Activated gamma-delta T cell treated with Interleukin-2 at 50 U/mL for 16 hours (primary cell): ENCODE measurements at regions not wholly inside any gene's neighbourhood (a gene's known extent, or its start where the extent isn't known, plus 50 kb on each side); places are given as distances from the start of the nearest gene placed in this dataset.

ENCODE experiments used
- DNase-seq: peaks from one replicate; pipeline ENCODE4 v3.0.0-alpha.2; 2020

DNA sequence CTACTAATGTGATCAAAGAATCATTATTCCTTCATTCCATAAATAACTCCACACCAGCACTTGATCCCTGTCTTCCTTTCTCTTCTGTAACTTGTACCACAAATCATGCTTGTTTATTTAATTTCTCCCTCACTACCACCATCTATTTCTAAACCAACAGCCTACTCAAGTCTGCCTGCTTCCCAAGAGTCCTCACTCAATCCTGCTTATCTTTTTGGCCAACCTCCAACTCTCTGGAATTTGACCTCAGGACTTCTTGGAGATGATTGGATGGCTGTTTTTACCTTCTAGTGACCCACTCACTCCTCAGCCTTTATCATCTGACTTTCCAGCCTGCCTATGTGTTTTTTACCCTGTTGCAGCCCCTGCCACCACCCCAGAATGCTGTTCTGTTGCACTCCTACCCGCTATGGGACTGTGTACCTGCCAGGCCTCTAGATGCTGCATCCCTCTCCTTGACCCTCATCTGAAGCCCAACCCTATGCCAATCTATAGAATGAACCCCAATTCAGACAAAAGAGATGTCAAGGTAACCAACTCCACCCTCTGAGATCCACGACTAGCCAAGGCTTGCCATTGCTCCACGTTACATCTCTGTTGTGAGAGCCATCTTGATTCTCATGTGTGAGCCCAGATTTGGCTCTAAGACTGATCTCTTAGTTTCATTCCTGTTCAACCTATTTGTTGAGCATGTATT is 150.2 kb upstream of the PLEKHG7 start:
- DNase-seq: no peak

DNA sequence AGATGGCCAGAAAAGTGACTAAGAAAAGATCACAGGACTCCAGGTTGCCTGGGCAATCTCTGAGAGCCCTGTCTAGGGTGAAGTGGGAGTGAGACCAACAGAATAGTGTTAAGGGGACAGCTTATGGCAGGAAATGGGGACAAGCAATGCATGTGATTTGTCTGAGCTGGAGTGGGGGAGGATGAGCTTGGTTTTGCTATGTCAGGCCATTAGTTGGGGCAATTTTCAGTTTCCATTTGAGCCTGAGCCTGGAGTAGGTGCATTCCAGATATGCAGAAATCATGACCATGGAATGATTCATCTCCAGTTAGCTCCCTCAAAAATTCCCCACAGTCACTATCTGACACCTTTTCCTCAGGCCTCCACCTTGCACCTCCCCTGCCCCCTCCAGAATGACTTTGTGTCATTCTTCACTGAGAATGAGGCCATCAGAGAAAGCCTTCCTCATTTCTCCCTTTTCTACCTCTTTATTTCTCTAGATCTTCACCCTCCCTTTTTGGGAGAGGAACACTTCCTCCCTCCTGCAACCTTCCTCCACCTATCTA is 150.9 kb upstream of the PLEKHG7 start:
- DNase-seq: no peak

DNA sequence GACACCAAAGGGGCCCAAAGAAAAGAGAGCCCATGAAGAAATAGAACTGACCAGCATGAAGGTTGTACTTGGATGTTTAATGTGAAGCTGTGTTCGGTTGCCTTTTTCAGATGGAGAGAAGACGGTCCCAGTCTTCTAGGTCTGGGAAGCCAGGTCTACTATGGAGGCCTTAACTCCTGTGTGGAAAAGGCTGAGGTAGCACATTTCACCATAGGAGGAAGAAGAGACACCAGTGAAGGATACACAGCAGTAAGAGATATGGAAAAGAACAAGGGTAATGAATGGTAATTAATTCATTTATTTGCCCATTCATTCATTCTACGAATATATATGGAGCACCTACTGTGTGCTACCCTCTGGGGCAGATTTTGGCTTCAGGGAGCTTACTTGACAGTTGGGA is 151.6 kb upstream of the PLEKHG7 start:
- no peak for DNase-seq

DNA sequence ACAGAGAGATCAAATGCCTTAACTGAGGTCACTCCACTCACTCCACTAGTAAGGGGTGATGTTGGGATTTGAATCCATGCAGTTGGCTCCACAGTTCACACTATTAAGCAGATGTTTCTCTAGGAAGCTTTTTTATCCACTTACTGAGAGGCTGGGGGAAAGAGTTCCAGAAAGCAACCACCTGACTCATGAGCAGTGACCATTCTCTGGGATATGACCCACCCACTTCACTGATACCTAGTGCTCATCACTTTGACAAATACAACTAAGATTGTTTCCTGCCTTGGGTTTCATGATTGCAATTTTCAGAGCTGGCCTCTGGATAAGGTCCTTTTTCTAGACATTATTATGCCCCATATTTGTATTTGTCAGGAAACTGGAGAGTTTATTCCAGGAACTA is 152.1 kb upstream of the PLEKHG7 start:
- no peak for DNase-seq

DNA sequence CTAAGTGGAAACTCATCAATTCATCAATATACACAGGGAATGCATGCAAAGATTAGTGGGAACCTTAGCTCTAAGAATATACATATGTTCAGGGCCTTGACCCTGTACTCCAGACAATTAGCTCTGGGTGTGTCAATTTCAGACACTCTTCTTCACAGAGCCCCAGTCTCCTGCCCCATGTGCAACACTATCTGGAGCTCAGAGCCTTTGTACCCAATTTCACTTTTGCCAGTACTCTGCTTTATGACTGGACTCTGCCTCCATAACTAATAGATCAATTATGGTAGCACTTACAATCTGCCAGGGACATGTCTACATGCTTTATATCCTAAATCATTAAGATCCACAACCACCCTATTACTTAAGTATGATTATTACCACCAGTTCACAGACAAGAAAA is 152.5 kb upstream of the PLEKHG7 start:
- no peak for DNase-seq

DNA sequence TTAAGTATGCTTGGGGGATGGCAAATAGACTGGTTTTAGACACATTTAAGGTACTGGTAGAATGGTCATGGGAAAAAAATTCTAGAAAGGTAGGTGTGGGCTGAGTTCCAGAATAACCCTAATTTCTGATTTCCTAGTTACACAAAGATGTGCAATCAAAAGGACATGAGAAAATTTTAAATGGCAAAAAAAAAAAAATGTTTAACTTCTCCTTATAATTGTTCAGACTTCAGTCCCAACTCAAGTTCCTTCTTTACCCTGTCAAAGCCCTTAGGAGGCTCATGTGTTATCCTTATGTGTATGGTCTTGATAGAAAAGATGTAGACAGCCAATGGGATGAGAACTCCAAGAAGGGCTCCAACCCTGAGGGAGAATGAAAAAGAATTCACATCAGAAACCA is 153.3 kb upstream of the PLEKHG7 start:
- DNase-seq: no peak

DNA sequence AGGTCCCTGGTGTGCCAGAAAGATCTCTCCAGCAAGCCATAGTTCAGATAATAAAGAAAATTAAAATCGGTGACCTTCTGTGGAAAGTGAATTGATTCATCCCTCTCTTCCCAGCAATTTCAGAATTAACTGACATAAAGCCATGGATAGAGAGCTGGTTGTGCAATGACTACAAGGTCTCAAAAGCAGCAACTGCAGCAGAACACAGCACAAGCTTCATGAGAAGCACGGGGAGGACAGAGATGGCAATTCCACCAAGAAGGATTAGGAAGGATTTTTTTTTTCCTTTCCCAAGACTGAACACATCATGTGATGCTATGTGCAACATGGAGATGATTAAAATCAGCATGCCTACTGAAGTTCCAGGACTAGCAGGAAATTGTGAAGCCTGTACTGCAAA is 154.9 kb upstream of the PLEKHG7 start:
- DNase-seq: no peak

DNA sequence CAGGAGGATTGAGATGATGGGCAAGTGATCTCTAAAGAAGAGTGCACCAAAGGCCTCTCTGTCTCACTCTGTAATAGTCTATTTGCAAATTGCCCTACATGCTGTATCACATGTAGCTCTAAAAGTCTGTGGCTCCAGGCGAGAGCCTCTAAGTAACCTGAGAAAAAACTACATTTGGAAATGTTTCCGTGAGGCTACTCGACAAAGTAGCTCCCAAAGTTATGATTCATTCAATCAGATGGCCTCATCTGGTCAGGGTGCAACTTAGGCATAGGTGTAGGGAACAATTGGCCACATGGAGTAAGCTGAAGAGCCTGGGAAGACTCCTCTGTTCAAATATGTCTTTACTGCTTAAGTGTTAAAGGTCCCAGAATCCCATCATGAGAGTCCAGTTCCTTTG is 155.4 kb upstream of the PLEKHG7 start:
- no peak for DNase-seq

DNA sequence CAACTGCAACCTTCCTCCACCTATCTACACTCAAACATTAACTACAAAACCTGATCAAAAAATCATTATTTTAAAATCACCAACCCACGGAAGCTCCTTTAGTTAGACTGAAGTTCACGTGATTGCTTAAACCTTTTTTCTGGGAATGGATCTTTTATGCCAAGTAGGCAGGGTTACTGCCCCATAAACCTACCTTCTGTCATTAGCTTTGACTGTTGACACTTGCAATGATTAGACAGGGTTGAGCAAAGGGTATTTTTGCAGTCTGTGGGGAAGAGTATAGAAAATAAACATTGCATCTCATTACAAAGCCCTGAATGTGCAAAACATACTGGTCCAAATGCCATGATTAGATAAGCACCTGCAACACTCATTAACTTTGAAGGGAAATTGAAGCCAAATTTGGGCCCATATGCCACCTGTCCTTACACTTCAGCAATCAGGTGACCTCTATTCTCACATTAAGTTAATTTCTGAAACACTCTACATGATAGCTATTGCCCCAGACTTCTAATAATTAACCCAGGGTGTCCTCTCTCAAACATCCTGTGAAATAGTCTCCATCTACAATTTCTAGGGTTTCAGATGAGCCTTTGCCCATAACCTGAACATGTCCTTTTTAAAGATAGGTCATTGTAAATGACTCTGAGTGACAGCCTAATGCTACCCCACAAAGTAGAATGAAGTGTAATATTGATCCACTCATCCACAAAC is 156.0 kb upstream of the PLEKHG7 start:
- DNase-seq: no peak

DNA sequence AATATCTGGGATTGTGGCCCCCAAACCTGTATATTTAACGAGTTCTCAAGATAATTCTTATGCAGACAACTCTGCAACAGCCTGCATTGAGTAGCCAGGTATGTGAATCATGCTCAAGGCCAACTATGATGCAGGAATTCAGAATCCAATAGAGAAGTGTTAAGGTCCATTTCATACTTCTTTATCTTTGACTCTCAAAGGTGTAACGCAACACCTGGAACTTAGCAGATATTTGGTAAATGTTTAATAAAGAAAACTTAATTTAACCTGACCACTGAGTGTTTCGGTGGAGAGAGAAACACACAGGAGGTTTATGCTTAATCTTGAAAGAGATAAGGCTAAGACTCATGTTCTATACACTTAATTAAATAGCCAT is 156.5 kb upstream of the PLEKHG7 start:
- no peak for DNase-seq

DNA sequence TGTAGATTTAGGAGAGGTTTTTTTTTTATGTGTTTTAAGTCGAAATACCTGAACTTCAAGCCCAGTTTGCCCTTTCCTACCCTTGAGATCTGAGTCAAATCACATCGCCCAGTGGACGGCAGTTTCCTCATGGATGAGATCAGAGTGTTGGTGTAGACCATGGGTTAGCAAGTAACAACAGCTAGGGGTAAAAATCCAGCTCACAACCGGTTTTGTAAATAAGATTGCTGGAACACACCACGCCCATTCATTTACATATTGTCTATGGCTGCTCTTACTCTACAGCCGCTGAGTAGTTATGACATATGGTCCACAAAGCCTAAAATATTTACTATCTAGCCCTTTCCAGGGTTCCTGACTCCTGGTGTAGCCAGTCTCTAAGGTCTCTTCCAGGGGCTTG is 158.5 kb upstream of the PLEKHG7 start:
- DNase-seq: no peak

DNA sequence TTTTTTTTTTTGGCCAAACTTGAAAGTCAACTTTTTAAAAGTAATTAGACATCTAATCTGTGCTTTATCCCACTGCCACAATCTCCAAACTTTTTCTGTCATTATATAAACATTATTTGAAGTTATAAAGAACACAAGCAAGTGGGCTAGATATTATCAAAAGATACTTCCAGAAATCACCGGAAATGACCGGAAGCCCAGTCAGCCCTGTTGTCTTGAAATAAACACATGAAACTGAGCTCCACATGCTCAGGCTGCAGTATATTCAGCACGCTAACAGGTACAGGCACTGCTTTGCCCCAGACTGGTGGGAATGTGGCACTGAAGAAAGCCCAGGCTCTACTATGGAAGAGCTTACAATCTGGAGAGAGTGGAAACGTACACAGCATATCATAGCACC is 158.9 kb upstream of the PLEKHG7 start:
- no peak for DNase-seq

DNA sequence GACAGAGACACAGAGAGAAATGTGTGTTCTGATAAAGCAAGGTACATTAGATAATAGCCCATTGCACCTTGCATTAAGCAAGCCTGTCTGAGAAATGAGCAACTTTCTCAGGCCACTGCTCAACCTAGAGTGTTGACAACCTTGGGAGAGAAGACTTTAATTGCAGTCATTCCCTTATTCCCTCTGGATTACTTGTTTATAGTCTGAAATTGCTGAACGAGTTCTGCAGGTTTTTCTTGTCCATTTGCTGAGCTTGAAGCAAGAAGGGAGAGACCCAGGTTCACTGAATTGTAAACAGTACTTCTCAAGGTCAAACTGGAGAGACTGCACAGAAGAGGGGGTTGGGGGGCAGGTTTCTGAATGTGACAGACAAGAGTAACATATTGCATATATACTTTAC is 159.4 kb upstream of the PLEKHG7 start:
- no peak for DNase-seq

DNA sequence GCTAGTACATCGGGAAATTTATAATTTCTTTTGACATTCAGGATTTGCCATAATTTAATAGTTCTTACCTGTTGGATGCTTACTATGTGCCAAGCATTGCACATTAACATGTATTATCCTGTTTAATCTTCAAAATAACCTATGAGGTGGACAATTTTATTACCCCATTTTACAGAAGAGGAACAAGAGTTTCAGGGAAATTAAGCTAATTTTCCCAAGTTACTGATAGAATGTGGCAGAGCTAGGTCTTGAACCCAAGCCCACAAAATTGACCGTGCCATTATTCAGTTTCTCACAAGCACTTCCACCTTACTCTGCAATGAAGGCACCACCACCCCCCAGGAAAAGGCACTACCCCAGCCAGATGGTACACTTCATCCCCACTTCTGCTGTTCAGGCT is 161.1 kb upstream of the PLEKHG7 start:
- DNase-seq: no peak

DNA sequence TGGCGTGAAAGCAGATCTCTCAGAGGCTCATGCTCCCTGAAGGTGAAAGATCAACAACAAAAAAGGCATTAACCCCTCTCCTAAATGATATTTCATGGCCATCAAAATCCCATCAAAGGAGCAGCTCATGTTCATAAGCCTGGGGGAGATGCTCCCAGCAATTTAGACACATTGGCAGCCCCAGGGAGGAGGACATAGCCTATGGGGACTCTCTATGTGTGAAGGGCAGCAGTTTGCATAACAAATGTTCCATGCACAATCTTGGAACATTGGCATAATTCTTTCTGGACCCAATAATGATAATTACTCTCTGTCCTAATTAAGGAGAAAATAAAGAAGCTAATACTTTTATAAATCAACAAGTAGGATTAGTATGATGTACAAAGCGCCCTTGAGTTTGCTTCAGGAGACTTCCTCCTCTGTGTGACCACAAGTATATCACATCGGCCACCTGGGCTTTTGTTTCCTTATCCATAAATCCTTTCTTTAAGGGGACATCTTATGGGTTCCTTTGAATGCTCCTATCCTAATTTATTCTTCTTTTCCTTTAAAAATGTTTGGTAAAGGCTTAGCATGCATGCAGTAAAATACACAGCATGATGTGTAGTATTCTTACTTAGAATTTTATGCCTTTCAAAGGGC is 161.9 kb upstream of the PLEKHG7 start:
- no peak for DNase-seq

DNA sequence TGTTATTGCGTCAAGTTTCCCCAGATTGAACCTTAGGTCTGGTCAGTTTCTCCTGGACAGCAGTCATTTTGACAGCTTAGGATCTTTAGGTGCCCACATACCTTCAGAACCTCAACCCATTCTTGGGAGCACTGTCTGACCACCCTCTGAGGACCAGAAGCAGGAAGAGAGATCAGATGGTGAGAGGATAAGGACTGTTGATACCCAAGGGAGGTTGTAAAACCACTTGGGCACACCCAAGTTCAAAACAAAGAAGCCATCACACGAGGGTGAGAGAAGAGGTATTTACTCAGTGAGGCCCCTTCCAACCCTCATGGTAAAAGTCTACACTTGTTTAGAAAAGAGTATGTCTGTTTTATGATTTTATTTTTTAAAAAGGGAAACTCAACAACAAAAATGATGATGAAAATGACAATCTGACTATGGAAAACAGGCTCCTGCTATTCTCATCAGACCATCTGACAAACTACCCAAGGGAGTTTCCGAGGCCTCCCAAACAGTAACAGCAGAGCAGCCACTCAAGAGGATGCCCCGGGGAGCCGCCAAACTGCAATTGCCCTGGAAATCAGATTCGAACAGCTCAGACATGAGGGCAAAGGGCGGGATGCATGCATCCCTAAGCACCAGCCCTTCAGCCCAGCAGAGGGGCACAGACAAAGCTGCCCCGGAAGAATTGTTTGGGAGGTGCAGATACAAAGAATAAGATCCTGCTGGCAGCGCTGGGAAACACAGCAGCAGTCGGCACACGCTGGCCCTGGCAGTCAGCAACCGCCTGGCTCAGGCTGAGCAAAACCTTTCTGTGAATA is 162.6 kb upstream of the PLEKHG7 start:
- no peak for DNase-seq

DNA sequence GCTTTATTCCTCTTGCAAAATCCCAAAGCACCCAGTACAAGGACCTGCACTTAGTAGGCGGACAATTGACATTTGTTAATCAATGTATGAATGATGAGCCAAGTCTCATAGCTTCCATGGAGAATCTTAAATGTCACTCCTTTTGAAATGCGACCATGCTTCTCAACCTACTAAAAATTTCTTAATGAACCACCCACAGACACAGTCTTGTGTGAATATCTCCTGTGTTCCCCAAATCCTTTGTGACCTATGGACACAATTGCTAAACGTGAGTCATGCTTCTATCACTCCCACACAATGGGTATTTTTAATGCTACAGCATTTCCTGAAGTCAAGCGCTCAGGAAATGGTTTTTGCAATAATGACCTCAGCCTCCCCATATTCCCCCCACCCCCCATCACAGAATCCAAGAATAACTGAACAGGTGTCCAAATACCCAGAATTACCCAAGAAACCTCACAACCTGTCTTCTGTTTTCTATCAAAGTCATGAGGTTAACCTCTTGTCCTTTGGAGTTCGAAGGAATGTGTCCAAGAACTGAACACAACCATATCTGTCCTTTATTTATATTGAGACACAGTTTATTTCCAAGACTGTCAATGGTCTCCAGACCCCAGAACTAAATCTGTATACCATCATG is 163.6 kb upstream of the PLEKHG7 start:
- no peak for DNase-seq

DNA sequence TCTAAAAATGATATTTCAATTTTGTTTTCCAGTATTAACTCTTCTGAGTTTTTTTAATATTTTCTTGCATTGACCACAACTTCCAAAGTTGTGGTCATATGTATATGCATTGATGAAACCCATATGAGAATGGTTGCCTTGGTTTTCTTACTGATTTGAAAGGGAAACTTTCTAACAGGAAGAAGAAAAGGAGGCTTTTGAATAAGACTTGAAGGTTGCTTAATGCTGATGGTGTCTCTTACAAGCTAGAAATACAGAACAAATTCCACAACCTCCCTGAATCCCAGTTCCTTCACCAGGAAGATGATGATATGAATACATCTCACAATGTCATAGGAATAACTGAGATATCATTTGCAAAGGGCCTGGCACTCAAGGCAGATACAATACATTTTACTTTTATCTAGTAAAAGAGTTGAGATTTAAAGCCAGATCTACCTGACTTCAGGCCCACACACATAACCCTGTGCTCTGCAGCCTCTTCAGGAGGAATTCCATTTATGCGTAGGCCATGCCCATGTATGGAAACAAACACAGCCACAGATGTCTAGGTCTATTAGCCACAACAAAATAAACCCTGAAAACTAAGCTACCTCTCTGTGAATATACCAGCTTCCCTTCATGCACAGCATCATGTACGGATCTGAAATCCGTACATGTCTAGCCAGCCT is 165.4 kb upstream of the PLEKHG7 start:
- DNase-seq: no peak

DNA sequence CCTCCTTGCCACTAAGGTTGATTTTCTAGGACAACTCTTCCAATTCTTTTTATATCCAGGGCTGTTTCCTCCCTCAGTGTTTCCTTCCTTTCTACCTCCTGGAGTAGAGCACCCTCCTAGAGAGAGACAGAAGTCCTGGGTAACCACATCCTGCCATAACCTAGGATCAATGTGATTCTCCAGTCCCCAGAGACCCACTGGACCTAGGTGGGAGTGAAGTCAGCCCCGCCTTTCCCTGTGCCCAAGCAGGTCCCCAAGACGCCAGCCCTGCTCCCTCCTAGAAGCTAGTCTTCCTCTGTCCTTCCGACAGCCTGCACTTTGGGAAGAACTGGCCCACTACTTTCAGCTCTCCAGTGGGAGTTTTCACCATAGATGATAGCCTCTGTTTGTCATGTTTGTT is 166.8 kb upstream of the PLEKHG7 start:
- DNase-seq: no peak

DNA sequence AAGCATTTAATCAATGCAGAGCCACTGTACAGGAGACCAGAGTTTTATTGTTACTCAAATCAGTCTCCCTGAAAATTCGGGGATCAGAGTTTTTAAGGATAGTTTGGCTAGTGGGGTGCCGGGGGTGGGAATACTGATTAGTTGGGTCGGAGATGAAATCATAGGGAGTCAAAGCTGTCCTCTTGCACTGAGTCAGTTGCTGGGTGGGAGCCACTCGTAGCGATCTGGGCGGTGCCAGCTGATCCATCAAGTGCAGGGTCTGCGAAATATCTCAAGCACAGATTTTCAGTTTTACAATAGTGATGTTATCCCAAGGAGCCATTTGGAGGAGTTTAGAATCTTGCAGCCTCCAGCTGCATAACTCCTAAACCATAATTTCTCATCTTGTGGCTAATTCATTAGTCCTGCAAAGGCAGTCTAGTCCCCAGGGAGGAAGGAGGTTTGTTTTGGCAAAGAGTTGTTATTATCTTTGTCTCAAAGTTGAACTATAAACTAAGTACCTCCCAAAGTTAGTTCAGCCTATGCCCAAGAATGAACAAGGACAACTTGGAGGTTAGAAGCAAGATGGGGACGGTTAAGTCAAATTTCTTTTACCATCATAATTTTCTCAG is 169.4 kb upstream of the PLEKHG7 start:
- no peak for DNase-seq

DNA sequence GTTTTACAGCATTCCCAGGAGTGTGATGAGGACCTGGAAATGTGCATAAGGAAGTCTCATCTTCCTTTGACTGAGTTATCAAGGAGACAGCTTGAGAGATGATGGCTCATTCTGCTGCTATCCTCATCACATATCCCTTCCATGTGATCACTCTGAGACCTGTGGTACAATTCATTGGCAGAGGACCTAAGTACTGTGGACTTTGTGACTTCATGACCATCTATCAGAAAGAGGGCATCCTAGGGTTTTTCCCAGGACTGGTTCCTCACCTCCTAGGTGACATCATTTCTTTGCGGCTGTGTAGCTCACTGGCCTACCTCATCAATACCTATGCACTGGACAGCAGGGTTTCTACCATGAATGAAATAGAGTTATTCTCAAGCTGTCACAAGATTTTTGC is 172.1 kb upstream of the PLEKHG7 start:
- no peak for DNase-seq

DNA sequence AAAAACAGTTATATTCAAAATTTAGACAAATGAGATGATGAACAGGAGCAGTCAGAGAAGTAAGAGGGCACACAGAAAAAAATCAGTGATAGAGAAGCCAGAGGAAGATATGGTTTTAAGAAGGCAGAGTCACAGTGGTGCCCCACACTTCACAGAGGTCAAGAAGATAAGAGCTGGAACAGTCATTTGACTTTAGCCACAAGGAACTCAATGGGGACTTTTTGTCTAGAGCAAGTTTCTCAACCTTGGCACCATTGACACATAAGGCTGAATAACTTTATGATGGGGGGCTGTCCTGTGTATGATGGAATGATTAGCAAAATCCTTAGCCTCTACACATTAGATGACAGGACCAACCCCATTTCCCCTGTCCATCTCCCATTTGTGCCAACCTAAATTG is 172.8 kb upstream of the PLEKHG7 start:
- no peak for DNase-seq
